ENCODE measurements at regions not wholly inside any gene's neighbourhood (a gene's known extent, or its start where the extent isn't known, plus 50 kb on each side); places are given as distances from the start of the nearest gene placed in this dataset.
"Not testable (repeated sequence)": the region's sequence is repeated elsewhere in the genome, so short reads cannot be mapped to it uniquely, and the experiment has no call there.

GRCh38 chrX:10469-11458 is 270.4 kb upstream of the PLCXD1 start:
- H3K4me3 ChIP-seq (replicated peaks in 1 of 3; ENCODE audit: insufficient read depth in 1 of 3, low read depth in 1 of 3, low read length in 3 of 3); H3K4me2 ChIP-seq (ENCODE audit: insufficient read depth, low read length); H3K9me1 ChIP-seq (replicated peaks; ENCODE audit: control insufficient read depth, extremely low read depth, insufficient read depth, low read length); H3K27me3 ChIP-seq (ENCODE audit: control insufficient read depth in 2 of 2, insufficient read depth in 2 of 2, low read length in 2 of 2); CTCF ChIA-PET; H2AFZ ChIP-seq (ENCODE audit: low read depth, low read length); intact Hi-C loops (cut with micrococcal nuclease); BruUV-seq (replicated peaks); FAIRE-seq; H3K4me1 ChIP-seq (ENCODE audit: control insufficient read depth, extremely low read depth, insufficient read depth, low read length); H3K9ac ChIP-seq (replicated peaks; ENCODE audit: extremely low read depth, insufficient read depth, low read length); H3K27ac ChIP-seq (ENCODE audit: insufficient read depth, low read depth, low read length); dilution Hi-C loops (cut with MboI; ENCODE audit: extremely low pct_ligation_motif_present, low sequenced_read_pairs); H3K36me3 ChIP-seq (ENCODE audit: control insufficient read depth in 2 of 2, extremely low read depth in 1 of 2, insufficient read depth in 2 of 2, low read length in 2 of 2); H3K79me2 ChIP-seq (ENCODE audit: control insufficient read depth, insufficient read depth, low read length); H4K20me1 ChIP-seq (replicated peaks; ENCODE audit: control insufficient read depth, extremely low read depth, insufficient read depth, low read length); H3K9me3 ChIP-seq (replicated peaks; ENCODE audit: control insufficient read depth, insufficient read depth, low read length); POLR2A ChIA-PET; DNase-seq (ENCODE audit: low read depth, low spot score): not testable (repeated sequence)

GRCh38 chrX:13821-14443 is 267.2 kb upstream of the PLCXD1 start:
- H3K9me1 ChIP-seq (replicated peaks; ENCODE audit: control insufficient read depth, extremely low read depth, insufficient read depth, low read length); H3K9me3 ChIP-seq (replicated peaks; ENCODE audit: control insufficient read depth, insufficient read depth, low read length); dilution Hi-C loops (cut with MboI; ENCODE audit: extremely low pct_ligation_motif_present, low sequenced_read_pairs); H3K4me2 ChIP-seq (ENCODE audit: insufficient read depth, low read length); FAIRE-seq; H2AFZ ChIP-seq (ENCODE audit: low read depth, low read length); H3K36me3 ChIP-seq (ENCODE audit: control insufficient read depth in 2 of 2, extremely low read depth in 1 of 2, insufficient read depth in 2 of 2, low read length in 2 of 2); H3K9ac ChIP-seq (replicated peaks; ENCODE audit: extremely low read depth, insufficient read depth, low read length); H4K20me1 ChIP-seq (replicated peaks; ENCODE audit: control insufficient read depth, extremely low read depth, insufficient read depth, low read length); DNase-seq (ENCODE audit: low read depth, low spot score); H3K4me1 ChIP-seq (ENCODE audit: control insufficient read depth, extremely low read depth, insufficient read depth, low read length); H3K79me2 ChIP-seq (ENCODE audit: control insufficient read depth, insufficient read depth, low read length); H3K27ac ChIP-seq (ENCODE audit: insufficient read depth, low read depth, low read length); POLR2A ChIA-PET; intact Hi-C loops (cut with micrococcal nuclease); H3K4me3 ChIP-seq (replicated peaks in 1 of 3; ENCODE audit: insufficient read depth in 1 of 3, low read depth in 1 of 3, low read length in 3 of 3); H3K27me3 ChIP-seq (ENCODE audit: control insufficient read depth in 2 of 2, insufficient read depth in 2 of 2, low read length in 2 of 2); BruUV-seq (replicated peaks); CTCF ChIA-PET: not testable (repeated sequence)

- intact Hi-C loops (cut with micrococcal nuclease); H3K27ac ChIP-seq (ENCODE audit: insufficient read depth, low read depth, low read length); H3K79me2 ChIP-seq (ENCODE audit: control insufficient read depth, insufficient read depth, low read length); H3K4me2 ChIP-seq (ENCODE audit: insufficient read depth, low read length); H3K36me3 ChIP-seq (ENCODE audit: control insufficient read depth in 2 of 2, extremely low read depth in 1 of 2, insufficient read depth in 2 of 2, low read length in 2 of 2); H3K27me3 ChIP-seq (ENCODE audit: control insufficient read depth in 2 of 2, insufficient read depth in 2 of 2, low read length in 2 of 2); POLR2A ChIA-PET; FAIRE-seq; BruUV-seq (replicated peaks); H3K4me3 ChIP-seq (replicated peaks in 1 of 3; ENCODE audit: insufficient read depth in 1 of 3, low read depth in 1 of 3, low read length in 3 of 3); H3K4me1 ChIP-seq (ENCODE audit: control insufficient read depth, extremely low read depth, insufficient read depth, low read length); dilution Hi-C loops (cut with MboI; ENCODE audit: extremely low pct_ligation_motif_present, low sequenced_read_pairs); H3K9me3 ChIP-seq (replicated peaks; ENCODE audit: control insufficient read depth, insufficient read depth, low read length); CTCF ChIA-PET; H2AFZ ChIP-seq (ENCODE audit: low read depth, low read length); DNase-seq (ENCODE audit: low read depth, low spot score); H4K20me1 ChIP-seq (replicated peaks; ENCODE audit: control insufficient read depth, extremely low read depth, insufficient read depth, low read length); H3K9ac ChIP-seq (replicated peaks; ENCODE audit: extremely low read depth, insufficient read depth, low read length); H3K9me1 ChIP-seq (replicated peaks; ENCODE audit: control insufficient read depth, extremely low read depth, insufficient read depth, low read length): not testable (repeated sequence)
Measured at GRCh38 chrX:14452-14851, 266.7 kb upstream of the PLCXD1 start.

GRCh38 chrX:18768-19454 is 262.3 kb upstream of the PLCXD1 start:
- intact Hi-C loops (cut with micrococcal nuclease); H3K79me2 ChIP-seq (ENCODE audit: control insufficient read depth, insufficient read depth, low read length); POLR2A ChIA-PET; H4K20me1 ChIP-seq (replicated peaks; ENCODE audit: control insufficient read depth, extremely low read depth, insufficient read depth, low read length); CTCF ChIA-PET; H3K4me1 ChIP-seq (ENCODE audit: control insufficient read depth, extremely low read depth, insufficient read depth, low read length); H3K9me3 ChIP-seq (replicated peaks; ENCODE audit: control insufficient read depth, insufficient read depth, low read length); H2AFZ ChIP-seq (ENCODE audit: low read depth, low read length); dilution Hi-C loops (cut with MboI; ENCODE audit: extremely low pct_ligation_motif_present, low sequenced_read_pairs); H3K36me3 ChIP-seq (ENCODE audit: control insufficient read depth in 2 of 2, extremely low read depth in 1 of 2, insufficient read depth in 2 of 2, low read length in 2 of 2); H3K4me2 ChIP-seq (ENCODE audit: insufficient read depth, low read length); H3K9ac ChIP-seq (replicated peaks; ENCODE audit: extremely low read depth, insufficient read depth, low read length); H3K27ac ChIP-seq (ENCODE audit: insufficient read depth, low read depth, low read length); H3K27me3 ChIP-seq (ENCODE audit: control insufficient read depth in 2 of 2, insufficient read depth in 2 of 2, low read length in 2 of 2); H3K9me1 ChIP-seq (replicated peaks; ENCODE audit: control insufficient read depth, extremely low read depth, insufficient read depth, low read length); DNase-seq (ENCODE audit: low read depth, low spot score); BruUV-seq (replicated peaks); H3K4me3 ChIP-seq (replicated peaks in 1 of 3; ENCODE audit: insufficient read depth in 1 of 3, low read depth in 1 of 3, low read length in 3 of 3): not testable (repeated sequence)
- peak; percentile 85 for FAIRE-seq
